ENCODE measurements at regions not wholly inside any gene's neighbourhood (a gene's known extent, or its start where the extent isn't known, plus 50 kb on each side); places are given as distances from the start of the nearest gene placed in this dataset.

DNA sequence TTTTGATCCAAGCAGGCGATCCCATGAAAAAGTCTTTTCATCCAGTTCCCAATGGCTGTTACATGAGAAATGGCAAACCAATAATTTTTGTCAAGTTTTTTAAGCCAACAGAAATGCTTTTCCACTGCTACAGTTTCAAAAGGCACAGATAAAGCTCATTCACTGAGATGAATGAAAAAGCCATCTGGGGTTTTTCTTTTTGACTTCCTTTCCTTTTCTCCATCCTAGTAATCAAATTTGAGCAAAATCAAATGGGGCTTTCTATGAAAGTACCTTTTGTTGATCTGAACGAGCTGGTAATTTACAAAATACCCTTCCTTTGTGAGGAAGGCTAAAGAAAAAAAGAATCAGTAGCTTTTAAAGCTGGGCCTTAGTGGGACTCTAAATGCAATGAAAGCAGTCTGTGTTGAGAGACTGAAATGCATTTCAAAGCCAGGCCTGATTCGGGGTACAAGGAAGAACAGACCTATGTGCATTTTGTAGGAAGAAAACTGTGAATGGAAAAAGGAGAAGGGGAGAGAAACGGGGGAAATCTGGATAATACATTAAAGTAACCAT, 185.2 kb upstream of the DNAJC19 start:
- no peak overlapping the region for H3K4me3 ChIP-seq
- H3K27me3 ChIP-seq, result no peaks in the 10 kb centered on the region
- TF ChIP-seq CTCF (IDR thresholded peaks at IDR 0.05; ENCODE audit: low read depth, low read length), result no peak
- H3K4me1 ChIP-seq (ENCODE audit: low read depth), result no peaks in the 10 kb centered on the region
- no peaks in the 10 kb centered on the region for H3K36me3 ChIP-seq
- H3K27ac ChIP-seq, result no peak overlapping the region
- no peak for DNase-seq (ENCODE audit: low read depth in 1 of 2, low spot score in 1 of 2)
- no peaks in the 10 kb centered on the region for H3K9me3 ChIP-seq (ENCODE audit: low read depth)

DNA sequence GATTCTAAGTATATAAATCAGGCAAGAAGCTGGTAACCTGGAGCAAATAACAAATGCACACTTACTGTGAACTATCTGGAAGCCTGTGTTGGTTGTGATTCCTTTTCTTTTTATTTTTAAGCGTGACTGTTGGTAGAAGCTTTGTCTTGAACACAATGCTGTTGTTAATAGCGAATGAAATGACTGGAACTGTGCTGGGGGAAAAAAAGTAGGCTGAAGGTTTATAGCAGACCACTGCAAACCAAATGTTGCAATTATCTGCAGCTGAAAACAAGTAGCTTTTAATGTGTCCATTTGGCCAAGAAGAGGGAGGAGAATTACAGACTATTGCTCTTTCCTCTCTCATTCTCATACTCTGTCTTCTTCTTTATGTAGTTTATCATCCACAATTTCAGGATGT, 184.5 kb upstream of the DNAJC19 start:
- Histone ChIP-seq H3K4me1 (ENCODE audit: low read depth) (no peaks in the 10 kb centered on the region), H3K27me3 (no peaks in the 10 kb centered on the region), H3K4me3 (no peak overlapping the region), H3K9me3 (ENCODE audit: low read depth) (no peaks in the 10 kb centered on the region), H3K36me3 (no peaks in the 10 kb centered on the region), H3K27ac (no peak overlapping the region)
- no peak for TF ChIP-seq CTCF (IDR thresholded peaks at IDR 0.05; ENCODE audit: low read depth, low read length)
- no peak for DNase-seq (ENCODE audit: low read depth in 1 of 2, low spot score in 1 of 2)

- no peaks in the 10 kb centered on the region for H3K36me3 ChIP-seq
- H3K27me3 ChIP-seq, result no peaks in the 10 kb centered on the region
- no peak for DNase-seq (ENCODE audit: low read depth in 1 of 2, low spot score in 1 of 2)
- H3K4me3 ChIP-seq, result no peak overlapping the region
- H3K27ac ChIP-seq, result no peak overlapping the region
- H3K4me1 ChIP-seq (ENCODE audit: low read depth), result no peaks in the 10 kb centered on the region
- no peaks in the 10 kb centered on the region for H3K9me3 ChIP-seq (ENCODE audit: low read depth)
- TF ChIP-seq CTCF (IDR thresholded peaks at IDR 0.05; ENCODE audit: low read depth, low read length), result no peak
These were observed 183.7 kb upstream of the DNAJC19 start for GRCh38 chr3:181173227-181173626.

GRCh38 chr3:181134873-181135272, 145.3 kb upstream of the DNAJC19 start:
- no peak overlapping the region for H3K27ac ChIP-seq
- H3K4me1 ChIP-seq (ENCODE audit: low read depth), result no peaks in the 10 kb centered on the region
- H3K4me3 ChIP-seq, result no peak overlapping the region
- no peak for DNase-seq (ENCODE audit: low read depth in 1 of 2, low spot score in 1 of 2)
- no peaks in the 10 kb centered on the region for H3K27me3 ChIP-seq
- TF ChIP-seq CTCF (IDR thresholded peaks at IDR 0.05; ENCODE audit: low read depth, low read length), result no peak
- H3K36me3 ChIP-seq, result no peaks in the 10 kb centered on the region
- no peaks in the 10 kb centered on the region for H3K9me3 ChIP-seq (ENCODE audit: low read depth)

DNA sequence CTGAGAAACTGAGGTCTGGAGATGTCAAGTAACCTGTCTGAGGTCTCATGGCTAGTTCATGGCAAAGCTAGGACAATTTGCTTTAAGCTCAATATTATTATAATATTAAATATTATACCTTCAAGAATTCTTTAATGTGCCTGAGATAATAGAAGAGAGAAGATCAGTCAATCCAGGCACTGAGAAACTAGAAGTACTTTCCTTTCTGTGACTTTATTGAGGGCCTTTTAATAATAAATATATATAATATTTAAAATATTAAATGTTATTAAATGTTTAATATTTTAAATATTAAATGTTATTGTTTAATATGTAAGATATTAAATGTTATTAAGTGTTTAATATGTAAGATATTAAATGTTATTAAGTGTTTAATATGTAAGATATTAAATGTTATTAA, 144.3 kb upstream of the DNAJC19 start:
- Histone ChIP-seq H3K9me3 (ENCODE audit: low read depth) (no peaks in the 10 kb centered on the region), H3K27ac (no peak overlapping the region), H3K4me3 (no peak overlapping the region), H3K36me3 (no peaks in the 10 kb centered on the region), H3K4me1 (ENCODE audit: low read depth) (no peaks in the 10 kb centered on the region), H3K27me3 (no peaks in the 10 kb centered on the region)
- no peak for DNase-seq (ENCODE audit: low read depth in 1 of 2, low spot score in 1 of 2)
- TF ChIP-seq CTCF (IDR thresholded peaks at IDR 0.05; ENCODE audit: low read depth, low read length), result no peak

DNA sequence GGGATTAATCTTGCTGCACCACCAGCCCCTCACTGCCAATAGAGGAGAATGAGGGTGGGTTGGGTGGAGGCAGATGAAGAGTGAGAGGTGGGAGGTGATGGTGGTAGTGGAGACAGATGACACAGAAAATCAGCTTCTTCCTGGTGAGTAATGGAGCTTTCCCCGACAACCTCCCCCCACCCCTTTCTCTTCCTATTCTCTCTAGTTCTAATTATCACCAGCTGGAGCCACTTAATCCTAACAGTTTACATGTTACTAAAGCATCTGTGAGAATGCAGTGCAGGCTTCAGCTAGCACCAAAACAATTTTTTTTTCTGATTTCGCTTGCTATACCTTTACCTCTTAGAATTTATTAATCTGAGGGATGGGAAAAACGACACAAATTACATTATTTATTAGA, 116.1 kb upstream of the DNAJC19 start:
- H3K27ac ChIP-seq, result no peak overlapping the region
- TF ChIP-seq CTCF (IDR thresholded peaks at IDR 0.05; ENCODE audit: low read depth, low read length), result no peak
- H3K27me3 ChIP-seq, result no peaks in the 10 kb centered on the region
- H3K36me3 ChIP-seq, result no peaks in the 10 kb centered on the region
- H3K4me1 ChIP-seq (ENCODE audit: low read depth), result no peaks in the 10 kb centered on the region
- H3K9me3 ChIP-seq (ENCODE audit: low read depth), result no peaks in the 10 kb centered on the region
- no peak for DNase-seq (ENCODE audit: low read depth in 1 of 2, low spot score in 1 of 2)
- H3K4me3 ChIP-seq, result no peak overlapping the region

Data from cardiac muscle cell (in vitro differentiated cells and primary cell).